DMS79 treated with DMSO at 0.1 percent for 48 hours (cell line): ENCODE measurements at regions not wholly inside any gene's neighbourhood (a gene's known extent, or its start where the extent isn't known, plus 50 kb on each side); places are given as distances from the start of the nearest gene placed in this dataset.
A peak's percentile ranks its signal among the peaks of the same experiment; 100 is the strongest.

Experiments
- DNase-seq: peaks from one replicate; lab custom pipeline; 2025; lab: John Stamatoyannopoulos, UW

GRCh38 chr5:123811831-123812230, 299.9 kb downstream of the CSNK1G3 start:
- DNase-seq = no peak

DNA sequence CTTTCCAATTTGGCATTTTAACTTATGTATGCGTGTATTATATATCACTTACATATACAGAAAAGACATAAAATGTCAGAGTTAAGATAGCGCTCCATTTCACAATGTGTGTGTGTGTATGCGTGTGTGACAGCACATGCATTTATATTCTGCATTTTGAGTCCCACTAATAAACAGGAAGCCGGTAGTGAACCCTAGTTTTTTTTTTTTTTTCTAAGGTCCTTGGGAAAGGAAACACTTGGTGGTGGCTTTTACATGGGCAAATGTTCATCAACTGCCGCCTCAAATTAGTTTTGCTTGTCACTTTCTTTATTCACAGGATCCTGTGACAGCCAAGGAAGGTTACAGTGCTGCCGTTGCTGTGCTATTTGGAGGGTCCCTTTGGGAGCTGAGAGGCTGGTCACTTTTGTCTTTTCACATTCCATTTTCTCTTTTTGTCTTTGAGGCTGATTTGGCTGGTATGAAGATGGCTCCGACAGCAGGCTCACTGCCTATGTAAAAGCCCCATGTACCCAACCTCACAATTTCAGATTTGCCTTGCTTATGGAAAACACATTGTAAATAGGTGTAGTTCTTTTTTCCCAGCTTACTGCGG, 298.9 kb downstream of the CSNK1G3 start:
- DNase-seq = no peak

DNA sequence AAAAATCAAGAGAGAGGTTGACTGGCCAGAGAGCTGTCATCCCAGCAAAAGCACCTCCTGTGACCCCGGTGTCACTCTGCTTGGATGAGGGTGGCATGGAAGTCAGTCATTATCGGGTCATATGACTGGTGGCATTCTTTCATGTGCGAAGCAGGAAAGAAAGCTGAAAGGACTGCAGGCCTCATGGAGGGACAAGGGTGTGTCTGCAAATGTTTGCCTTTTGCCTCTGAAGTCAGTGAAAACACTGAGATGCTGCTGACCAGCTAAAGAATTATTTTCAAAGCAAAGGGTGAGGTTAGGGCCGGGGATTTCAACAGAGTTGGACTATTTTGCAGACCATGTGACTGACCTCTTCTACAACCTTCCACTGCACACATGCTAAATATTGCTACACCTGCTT, 298.3 kb downstream of the CSNK1G3 start:
- DNase-seq = no peak

GRCh38 chr5:123809594-123810221, 297.7 kb downstream of the CSNK1G3 start:
- DNase-seq = peak; percentile 23

GRCh38 chr5:123808461-123809380, 296.7 kb downstream of the CSNK1G3 start:
- DNase-seq = no peak

GRCh38 chr5:123807177-123807945, 295.4 kb downstream of the CSNK1G3 start:
- no peak for DNase-seq

DNA sequence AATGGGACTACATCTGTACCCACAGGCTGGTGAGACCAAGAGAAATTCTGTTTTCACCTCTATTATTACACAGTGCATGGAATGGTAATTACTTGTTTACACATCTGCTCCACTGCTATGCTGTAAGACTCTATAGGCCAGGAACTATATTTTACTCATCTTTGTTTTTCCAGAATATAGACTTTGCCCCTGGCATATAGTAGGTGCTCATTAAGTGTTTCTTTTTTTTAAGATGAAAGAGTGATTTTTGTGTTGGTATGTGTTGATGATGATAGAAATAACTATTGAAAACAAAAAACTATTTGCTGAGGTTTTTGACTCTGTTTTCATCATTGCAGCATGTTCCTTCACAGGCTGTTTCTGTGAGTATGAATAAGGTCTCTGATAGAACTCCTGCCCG, 294.7 kb downstream of the CSNK1G3 start:
- DNase-seq = no peak

DNA sequence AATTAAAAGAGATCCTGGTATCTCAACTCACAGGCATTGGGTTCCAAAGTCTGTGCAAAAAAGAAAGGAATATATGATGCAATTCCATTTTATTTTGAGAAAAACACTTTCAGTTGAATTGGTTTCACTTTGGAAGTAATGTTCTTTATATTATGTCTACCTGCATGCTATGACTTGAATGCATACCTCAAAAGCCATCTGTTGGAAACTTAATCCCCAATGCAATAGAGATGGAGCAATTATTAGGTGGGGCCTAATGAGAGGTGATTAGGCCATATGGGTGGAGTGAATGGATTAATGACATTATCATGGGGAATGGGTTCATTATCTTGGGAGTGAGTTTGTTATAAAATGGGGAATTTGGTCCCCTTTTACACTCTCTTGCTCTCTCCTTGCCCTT, 293.3 kb downstream of the CSNK1G3 start:
- DNase-seq = no peak

- no peak for DNase-seq
These were observed 291.4 kb downstream of the CSNK1G3 start for GRCh38 chr5:123803359-123803758.

DNA sequence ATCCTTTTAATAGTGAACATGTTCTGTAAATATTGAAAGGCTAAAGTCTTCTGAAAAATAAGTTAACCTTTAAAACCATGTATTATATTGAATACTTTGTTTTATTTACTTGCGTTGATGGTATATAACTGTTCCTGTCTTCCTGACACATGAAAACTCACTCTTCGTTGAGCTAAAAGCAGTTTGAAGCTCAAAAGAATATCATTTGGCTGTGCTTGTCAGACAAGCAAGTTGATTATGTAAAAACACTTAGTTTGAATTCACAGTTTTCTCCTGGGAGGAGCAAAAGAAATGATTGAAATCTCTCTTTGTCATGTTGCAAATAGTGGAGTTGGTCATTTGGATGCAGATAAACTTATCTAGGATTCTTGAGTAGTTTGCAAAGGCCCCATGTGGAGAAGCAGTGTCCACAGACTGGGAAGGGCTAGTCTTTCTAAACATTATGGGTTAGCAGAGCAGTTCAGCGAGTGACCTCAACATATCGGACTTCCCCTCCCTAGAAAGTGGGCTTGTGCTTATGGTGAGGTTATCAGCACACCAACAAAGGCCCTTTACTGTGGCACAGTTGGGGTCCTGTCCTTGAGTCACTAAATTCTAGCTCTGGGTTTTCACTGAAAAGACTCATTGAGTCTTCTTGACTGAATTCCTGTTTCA, 290.4 kb downstream of the CSNK1G3 start:
- DNase-seq = no peak

- no peak for DNase-seq
These were observed 288.7 kb downstream of the CSNK1G3 start for GRCh38 chr5:123800640-123801039.

DNA sequence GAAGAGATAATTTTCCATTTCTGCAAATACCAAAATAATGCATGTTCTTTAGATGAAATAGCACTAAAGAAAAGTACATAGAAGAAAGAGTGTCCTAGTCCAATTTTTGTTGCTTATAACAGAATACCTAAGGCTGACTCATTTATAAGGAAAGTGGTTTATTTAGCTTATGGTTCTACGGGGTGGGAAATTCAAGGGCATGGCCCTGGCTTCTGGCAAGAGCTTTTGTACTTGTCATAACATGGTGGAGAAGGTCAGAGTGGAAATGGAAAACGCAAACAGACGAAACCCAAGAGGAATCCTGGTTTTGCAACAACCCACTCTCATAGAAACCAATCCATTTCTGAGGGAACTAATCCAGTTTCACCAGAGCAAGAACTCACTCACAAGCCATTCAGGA, 283.7 kb downstream of the CSNK1G3 start:
- DNase-seq = no peak

- no peak for DNase-seq
These were observed 278.2 kb downstream of the CSNK1G3 start for GRCh38 chr5:123790226-123790625.

GRCh38 chr5:123787635-123788034, 275.7 kb downstream of the CSNK1G3 start:
- DNase-seq = no peak

- no peak for DNase-seq
These were observed 275.2 kb downstream of the CSNK1G3 start for GRCh38 chr5:123787136-123787535.

GRCh38 chr5:123786411-123786810, 274.4 kb downstream of the CSNK1G3 start:
- no peak for DNase-seq

GRCh38 chr5:123785162-123786071, 273.4 kb downstream of the CSNK1G3 start:
- DNase-seq = peak; percentile 79

- no peak for DNase-seq
These were observed 271.4 kb downstream of the CSNK1G3 start for GRCh38 chr5:123783421-123783820.

GRCh38 chr5:123778641-123779040, 266.7 kb downstream of the CSNK1G3 start:
- DNase-seq = no peak

DNA sequence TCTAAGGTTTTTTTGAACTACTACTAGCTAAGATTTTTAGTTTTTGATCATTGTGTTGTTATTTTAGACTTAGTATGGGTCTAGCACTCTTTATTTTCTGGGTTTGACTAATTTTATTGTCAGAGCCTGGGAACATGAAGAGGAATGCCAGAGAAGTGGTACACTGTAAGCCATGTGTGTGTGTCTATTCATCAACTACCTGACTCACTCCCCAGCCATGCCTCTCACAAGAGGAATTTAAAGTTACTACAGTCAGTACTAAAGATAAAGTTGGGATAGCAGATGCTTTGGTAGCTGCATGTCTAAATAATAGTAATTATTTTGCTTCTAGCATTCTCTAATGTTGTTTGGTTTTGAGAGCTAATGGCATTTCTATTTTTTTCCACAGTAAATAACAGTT, 264.8 kb downstream of the CSNK1G3 start:
- DNase-seq = no peak

DNA sequence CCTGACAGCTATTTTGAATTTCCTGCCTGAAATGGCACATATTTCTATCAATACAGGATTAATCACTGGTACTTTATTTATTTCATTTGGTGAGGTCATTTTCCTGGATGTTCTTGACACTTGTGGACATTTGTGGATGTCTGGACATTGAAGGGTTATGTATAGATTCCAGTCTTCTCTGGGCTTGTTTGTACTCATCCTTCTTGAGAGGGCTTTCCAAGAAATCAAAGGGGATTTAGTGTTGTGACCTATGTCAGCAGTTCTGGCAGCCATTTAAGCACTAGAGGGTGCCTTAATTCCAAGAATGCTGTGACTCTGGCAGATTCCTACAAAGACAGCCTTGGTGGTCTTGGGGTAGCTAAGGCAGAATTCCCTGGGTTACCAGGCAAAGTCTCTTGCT, 259.7 kb downstream of the CSNK1G3 start:
- DNase-seq = no peak
